OCI-LY3 (cell line): ENCODE measurements at regions not wholly inside any gene's neighbourhood (a gene's known extent, or its start where the extent isn't known, plus 50 kb on each side); places are given as distances from the start of the nearest gene placed in this dataset.

Experiments
- EZH2phosphoT487 ChIP-seq: fragments of 200-600 bp; shearing (Covaris generic); IDR thresholded peaks from 2 replicates; pipeline ENCODE4 v1.6.1; 2018; ENCODE audit warnings: antibody characterized with exemption, mixed run types, low read depth
- TF ChIP-seq, protein P1 (sequence below): fragments of 200-600, 300-600 bp; sonication (generic); IDR thresholded peaks from 2 replicates; pipeline ENCODE4 v1.5.1; 2014; ENCODE audit warnings: antibody characterized with exemption, low read length, low read depth

DNA sequence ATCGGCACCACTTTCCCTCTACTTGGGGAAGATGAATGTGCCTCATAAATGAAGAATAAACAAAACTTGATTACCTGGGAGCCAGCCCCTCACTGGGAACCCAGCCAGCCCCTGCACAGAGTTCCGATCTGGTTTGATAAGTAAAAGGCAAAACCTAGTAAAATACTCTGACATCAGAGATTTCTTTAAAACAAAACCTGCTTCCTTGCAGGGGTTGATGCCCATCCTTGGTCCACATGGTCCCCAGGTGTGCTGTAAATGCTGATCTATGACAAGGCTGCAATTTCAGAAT lies 218.8 kb upstream of the APCDD1 start:
- TF ChIP-seq, protein P1, sequence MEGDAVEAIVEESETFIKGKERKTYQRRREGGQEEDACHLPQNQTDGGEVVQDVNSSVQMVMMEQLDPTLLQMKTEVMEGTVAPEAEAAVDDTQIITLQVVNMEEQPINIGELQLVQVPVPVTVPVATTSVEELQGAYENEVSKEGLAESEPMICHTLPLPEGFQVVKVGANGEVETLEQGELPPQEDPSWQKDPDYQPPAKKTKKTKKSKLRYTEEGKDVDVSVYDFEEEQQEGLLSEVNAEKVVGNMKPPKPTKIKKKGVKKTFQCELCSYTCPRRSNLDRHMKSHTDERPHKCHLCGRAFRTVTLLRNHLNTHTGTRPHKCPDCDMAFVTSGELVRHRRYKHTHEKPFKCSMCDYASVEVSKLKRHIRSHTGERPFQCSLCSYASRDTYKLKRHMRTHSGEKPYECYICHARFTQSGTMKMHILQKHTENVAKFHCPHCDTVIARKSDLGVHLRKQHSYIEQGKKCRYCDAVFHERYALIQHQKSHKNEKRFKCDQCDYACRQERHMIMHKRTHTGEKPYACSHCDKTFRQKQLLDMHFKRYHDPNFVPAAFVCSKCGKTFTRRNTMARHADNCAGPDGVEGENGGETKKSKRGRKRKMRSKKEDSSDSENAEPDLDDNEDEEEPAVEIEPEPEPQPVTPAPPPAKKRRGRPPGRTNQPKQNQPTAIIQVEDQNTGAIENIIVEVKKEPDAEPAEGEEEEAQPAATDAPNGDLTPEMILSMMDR: no peak
- TF ChIP-seq EZH2phosphoT487: no peak
